Breast epithelium (tissue), 4 donors: ENCODE measurements at regions not wholly inside any gene's neighbourhood (a gene's known extent, or its start where the extent isn't known, plus 50 kb on each side); places are given as distances from the start of the nearest gene placed in this dataset.

Experiments used
- DNase-seq, 2 donors: peaks; one replicate each; pipeline ENCODE4 v3.0.0-alpha.2; 2019; ENCODE audit warnings: low spot score in 2 of 2
- H3K27ac ChIP-seq, 2 donors: fragments of 200-600 bp; sonication (generic) in 1 of 2; one replicate each; pipeline ENCODE4 v1.5.1; 2016 to 2019; ENCODE audit warnings: mild to moderate bottlenecking in 1 of 2
- H3K27me3 ChIP-seq, 2 donors: fragments of 200-600 bp; sonication (generic) in 1 of 2; one replicate each; pipeline versions ENCODE4 v1.5.1 to v1.6.0; 2017 to 2019; ENCODE audit warnings: control low read depth in 1 of 2, mild to moderate bottlenecking in 1 of 2
- H3K36me3 ChIP-seq: fragments of 200-600 bp; one replicate; pipeline ENCODE4 v1.5.1; 2019
- H3K4me1 ChIP-seq, 2 donors: fragments of 200-600 bp; sonication (generic); one replicate each; pipeline ENCODE4 v1.5.1; 2016 to 2019; ENCODE audit warnings: control low read depth in 1 of 2
- H3K4me3 ChIP-seq, 3 donors: fragments of 200-600 bp; sonication (generic); 1 replicate in 2 of 3; 2 replicates in 1 of 3; pipeline ENCODE4 v1.5.1; 2016 to 2019; ENCODE audit warnings: mild to moderate bottlenecking in 3 of 3, moderate library complexity in 2 of 3
- H3K9me3 ChIP-seq, 2 donors: fragments of 200-600 bp; sonication (generic) in 1 of 2; one replicate each; pipeline ENCODE4 v1.5.1; 2016 to 2019; ENCODE audit warnings: control low read depth in 1 of 2
- POLR2A ChIP-seq: fragments of 450-650 bp; IDR thresholded peaks from one replicate; pipeline ENCODE4 v1.6.1; 2016; ENCODE audit warnings: antibody characterized with exemption, mild to moderate bottlenecking, moderate library complexity
- POLR2AphosphoS5 ChIP-seq, 3 donors: sonication (generic); formaldehyde crosslinking; IDR thresholded peaks; one replicate each; pipeline ENCODE4 v1.6.1; 2017; ENCODE audit warnings: antibody characterized with exemption in 3 of 3
- intact Hi-C: fragments of 100-400 bp; cut with DNase I; formaldehyde crosslinking; loops from one replicate; pipeline ENCODE4 v1.15.1; 2023; ENCODE audit warnings: low total_unique reads
- TF ChIP-seq, protein P1 (sequence below), 3 donors: fragments of 450-650 bp; IDR thresholded peaks; one replicate each; pipeline ENCODE4 v1.5.1; 2016 to 2017; ENCODE audit warnings: antibody characterized with exemption in 3 of 3, mild to moderate bottlenecking in 3 of 3, moderate library complexity in 3 of 3

DNA sequence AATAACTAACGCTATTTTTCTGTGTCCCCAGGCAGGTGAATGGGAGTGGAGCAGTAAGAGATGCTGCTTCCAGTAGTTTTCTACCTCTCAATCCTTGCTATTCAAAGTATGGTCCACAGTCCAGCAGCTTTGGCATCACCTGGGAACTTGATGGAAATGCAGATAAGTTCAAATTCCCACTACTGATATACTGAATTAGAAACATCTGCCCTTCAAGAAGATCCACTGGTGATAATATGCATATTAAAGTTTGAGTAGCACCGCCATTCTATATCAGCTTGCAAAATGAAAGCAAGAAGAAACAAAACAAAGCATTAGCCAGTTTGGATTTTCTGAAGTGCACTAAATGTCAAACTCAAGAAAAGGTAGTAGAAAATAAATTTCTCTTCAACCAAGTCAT lies 906.2 kb upstream of the PCDH20 start:
- Histone ChIP-seq H3K9me3 (no peaks in the 10 kb centered on the region), H3K4me3 (no peak overlapping the region), H3K36me3 (no peaks in the 10 kb centered on the region), H3K27me3 (no peaks in the 10 kb centered on the region), H3K27ac (no peak overlapping the region), H3K4me1 (no peaks in the 10 kb centered on the region)
- DNase-seq: no peak
- TF ChIP-seq, protein P1, sequence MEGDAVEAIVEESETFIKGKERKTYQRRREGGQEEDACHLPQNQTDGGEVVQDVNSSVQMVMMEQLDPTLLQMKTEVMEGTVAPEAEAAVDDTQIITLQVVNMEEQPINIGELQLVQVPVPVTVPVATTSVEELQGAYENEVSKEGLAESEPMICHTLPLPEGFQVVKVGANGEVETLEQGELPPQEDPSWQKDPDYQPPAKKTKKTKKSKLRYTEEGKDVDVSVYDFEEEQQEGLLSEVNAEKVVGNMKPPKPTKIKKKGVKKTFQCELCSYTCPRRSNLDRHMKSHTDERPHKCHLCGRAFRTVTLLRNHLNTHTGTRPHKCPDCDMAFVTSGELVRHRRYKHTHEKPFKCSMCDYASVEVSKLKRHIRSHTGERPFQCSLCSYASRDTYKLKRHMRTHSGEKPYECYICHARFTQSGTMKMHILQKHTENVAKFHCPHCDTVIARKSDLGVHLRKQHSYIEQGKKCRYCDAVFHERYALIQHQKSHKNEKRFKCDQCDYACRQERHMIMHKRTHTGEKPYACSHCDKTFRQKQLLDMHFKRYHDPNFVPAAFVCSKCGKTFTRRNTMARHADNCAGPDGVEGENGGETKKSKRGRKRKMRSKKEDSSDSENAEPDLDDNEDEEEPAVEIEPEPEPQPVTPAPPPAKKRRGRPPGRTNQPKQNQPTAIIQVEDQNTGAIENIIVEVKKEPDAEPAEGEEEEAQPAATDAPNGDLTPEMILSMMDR (IDR thresholded peaks at IDR 0.05): no peak
- TF ChIP-seq POLR2AphosphoS5 (IDR thresholded peaks at IDR 0.05): no peak
- no peak for TF ChIP-seq POLR2A
- intact Hi-C loops: no loop called here

DNA sequence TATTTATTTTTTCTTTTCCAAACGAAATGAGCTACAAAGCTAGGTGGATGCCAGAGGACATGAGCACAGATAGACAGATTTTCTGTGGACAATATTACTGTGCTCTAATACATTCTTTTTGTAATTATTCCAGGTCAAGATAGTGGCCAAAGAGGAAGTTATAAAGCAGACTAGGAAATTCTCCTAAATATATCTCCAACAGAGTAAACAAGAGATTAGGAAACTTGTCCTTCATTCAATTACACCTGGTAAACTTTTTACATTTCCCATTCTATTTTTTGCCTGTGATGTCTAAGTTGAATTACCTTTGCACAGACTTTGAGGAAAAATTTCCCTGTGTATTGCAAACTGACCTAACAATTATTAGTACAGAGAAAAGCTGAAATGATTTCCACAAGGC lies 905.5 kb upstream of the PCDH20 start:
- TF ChIP-seq, protein P1 (IDR thresholded peaks at IDR 0.05): no peak
- TF ChIP-seq POLR2A: no peak
- no peak for TF ChIP-seq POLR2AphosphoS5 (IDR thresholded peaks at IDR 0.05)
- Histone ChIP-seq H3K4me1 (no peaks in the 10 kb centered on the region), H3K27me3 (no peaks in the 10 kb centered on the region), H3K4me3 (no peak overlapping the region), H3K9me3 (no peaks in the 10 kb centered on the region), H3K27ac (no peak overlapping the region), H3K36me3 (no peaks in the 10 kb centered on the region)
- DNase-seq: no peak
- intact Hi-C loops: no loop called here

DNA sequence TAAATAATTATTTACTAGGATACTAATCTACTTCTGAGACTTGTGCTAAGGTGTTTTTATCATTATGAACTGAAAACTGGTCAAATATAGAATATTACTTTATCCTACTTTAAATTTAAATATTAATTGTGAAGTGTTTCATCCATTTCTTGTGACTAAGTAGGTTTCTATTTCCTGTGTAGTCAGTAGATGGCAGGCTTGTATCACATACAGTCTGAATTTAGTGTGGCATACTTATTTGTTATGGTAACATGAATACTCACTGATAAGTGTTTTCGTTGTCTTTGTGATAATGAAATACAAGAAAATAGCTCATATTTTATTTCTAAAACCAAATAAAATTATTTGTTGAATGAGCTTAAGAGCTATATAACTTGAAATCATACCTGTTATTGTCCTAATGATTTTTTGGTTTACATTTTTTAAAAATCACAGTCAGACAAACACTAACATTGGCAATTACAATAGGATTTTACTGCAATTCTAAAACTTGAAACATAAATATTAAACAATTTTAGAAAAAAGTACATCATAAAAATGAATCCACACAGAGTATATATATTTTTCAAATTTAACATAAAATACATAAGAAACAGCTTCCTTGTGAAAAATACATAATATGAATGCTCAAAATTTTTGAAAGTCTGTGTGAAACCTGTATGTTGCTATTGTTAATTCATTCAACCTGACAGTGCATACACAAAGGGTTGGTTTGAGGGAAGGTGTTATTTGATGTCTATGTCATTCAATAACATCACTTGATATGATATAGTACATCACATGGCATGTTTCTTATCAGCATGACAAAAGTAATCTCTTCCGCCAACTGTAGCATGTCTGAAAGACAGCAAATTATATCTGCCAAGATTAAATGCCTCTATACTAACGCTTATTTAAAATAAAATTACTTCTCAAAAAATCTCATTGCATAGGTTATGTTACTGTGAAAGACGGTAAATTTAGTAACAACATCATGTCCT lies 904.8 kb upstream of the PCDH20 start:
- H3K9me3 ChIP-seq: no peaks in the 10 kb centered on the region
- intact Hi-C loops: no loop called here
- H3K4me3 ChIP-seq: no peak overlapping the region
- no peaks in the 10 kb centered on the region for H3K4me1 ChIP-seq
- no peaks in the 10 kb centered on the region for H3K27me3 ChIP-seq
- no peak for DNase-seq
- H3K36me3 ChIP-seq: no peaks in the 10 kb centered on the region
- no peak overlapping the region for H3K27ac ChIP-seq
- TF ChIP-seq POLR2A: no peak
- TF ChIP-seq, protein P1 (IDR thresholded peaks at IDR 0.05): peak in 1 of 3 donors; percentile 30

DNA sequence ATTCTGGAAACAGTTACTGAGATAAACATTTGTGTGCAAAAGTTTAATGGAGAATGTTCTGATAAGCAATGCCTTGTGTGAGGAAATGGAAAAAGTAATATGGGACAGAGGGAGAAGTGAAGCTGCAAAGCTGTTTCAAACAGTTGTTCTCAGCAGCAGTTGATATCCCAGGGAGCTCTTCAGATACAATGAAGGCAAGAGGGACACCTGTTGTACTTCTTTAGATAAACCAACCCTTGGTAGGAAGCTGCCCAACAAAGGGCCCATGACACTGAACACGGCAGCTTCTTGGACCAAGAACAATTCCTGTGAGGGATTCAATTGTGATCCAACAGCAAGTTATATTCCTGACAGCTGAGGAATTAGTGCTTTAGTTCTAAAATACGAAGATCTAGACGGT lies 894.3 kb upstream of the PCDH20 start:
- DNase-seq: no peak
- H3K9me3 ChIP-seq: no peaks in the 10 kb centered on the region
- no peak overlapping the region for H3K27ac ChIP-seq
- H3K36me3 ChIP-seq: no peaks in the 10 kb centered on the region
- no peaks in the 10 kb centered on the region for H3K27me3 ChIP-seq
- TF ChIP-seq, protein P1 (IDR thresholded peaks at IDR 0.05): no peak
- TF ChIP-seq POLR2AphosphoS5 (IDR thresholded peaks at IDR 0.05) (no peak), POLR2A (no peak)
- H3K4me1 ChIP-seq: no peaks in the 10 kb centered on the region
- intact Hi-C loops: no loop called here
- no peak overlapping the region for H3K4me3 ChIP-seq

DNA sequence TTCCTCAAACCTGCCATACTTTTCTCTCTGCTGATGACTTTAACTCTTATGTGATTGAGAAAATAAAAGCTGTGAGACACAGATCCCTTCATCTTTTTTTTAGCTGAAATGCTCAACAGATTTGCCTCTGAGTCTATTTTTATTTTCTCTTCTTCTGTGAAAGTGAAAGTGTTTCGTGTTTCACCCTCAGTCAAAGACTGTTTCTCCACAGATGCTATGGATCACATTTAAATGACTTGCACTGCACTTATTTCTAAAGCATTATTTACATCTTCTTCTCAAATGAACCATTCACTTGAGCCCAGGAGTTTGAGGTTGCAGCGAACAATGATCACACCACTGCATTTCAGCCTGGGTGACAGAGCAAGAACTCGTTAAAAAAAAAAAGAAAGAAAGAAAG lies 890.1 kb upstream of the PCDH20 start:
- no peak for DNase-seq
- Histone ChIP-seq H3K9me3 (no peaks in the 10 kb centered on the region), H3K4me3 (no peak overlapping the region), H3K27me3 (no peaks in the 10 kb centered on the region), H3K27ac (no peak overlapping the region), H3K36me3 (no peaks in the 10 kb centered on the region), H3K4me1 (no peaks in the 10 kb centered on the region)
- TF ChIP-seq POLR2AphosphoS5 (IDR thresholded peaks at IDR 0.05): no peak
- TF ChIP-seq, protein P1 (IDR thresholded peaks at IDR 0.05): no peak
- no peak for TF ChIP-seq POLR2A
- intact Hi-C loops: no loop called here
